ENCODE measurements at regions not wholly inside any gene's neighbourhood (a gene's known extent, or its start where the extent isn't known, plus 50 kb on each side); places are given as distances from the start of the nearest gene placed in this dataset.

GRCh38 chr15:46041905-46042304, 407.1 kb downstream of the SQOR start:
- Histone ChIP-seq H3K4me1 (ENCODE audit: control insufficient read depth, insufficient read depth, low read length) (no peaks in the 10 kb centered on the region), H3K27me3 (ENCODE audit: control insufficient read depth, insufficient read depth, low read length) (no peaks in the 10 kb centered on the region), H3K9me3 (ENCODE audit: control insufficient read depth, insufficient read depth, low read length) (no peaks in the 10 kb centered on the region), H3K36me3 (ENCODE audit: control insufficient read depth, insufficient read depth, low read length) (no peaks in the 10 kb centered on the region), H3K4me3 (ENCODE audit: low read depth, low read length) (no peak overlapping the region), H3K27ac (ENCODE audit: low read depth, low read length) (no peak overlapping the region)
- no peak for DNase-seq (ENCODE audit: low read depth in 4 of 6, low spot score in 6 of 6)
- WGBS (ENCODE audit: insufficient coverage), result 98% methylated on average over 3 of the region's 5 CpGs

- WGBS (ENCODE audit: insufficient coverage), result 81% methylated on average over 3 of the region's 3 CpGs
- Histone ChIP-seq H3K9me3 (ENCODE audit: control insufficient read depth, insufficient read depth, low read length) (no peaks in the 10 kb centered on the region), H3K36me3 (ENCODE audit: control insufficient read depth, insufficient read depth, low read length) (no peaks in the 10 kb centered on the region), H3K27ac (ENCODE audit: low read depth, low read length) (no peak overlapping the region), H3K4me1 (ENCODE audit: control insufficient read depth, insufficient read depth, low read length) (no peaks in the 10 kb centered on the region), H3K4me3 (ENCODE audit: low read depth, low read length) (no peak overlapping the region), H3K27me3 (ENCODE audit: control insufficient read depth, insufficient read depth, low read length) (no peaks in the 10 kb centered on the region)
- no peak for DNase-seq (ENCODE audit: low read depth in 4 of 6, low spot score in 6 of 6)
Observed at GRCh38 chr15:46059921-46060594, 425.2 kb downstream of the SQOR start.

GRCh38 chr15:46061002-46061401, 426.2 kb downstream of the SQOR start:
- Histone ChIP-seq H3K27ac (ENCODE audit: low read depth, low read length) (no peak overlapping the region), H3K36me3 (ENCODE audit: control insufficient read depth, insufficient read depth, low read length) (no peaks in the 10 kb centered on the region), H3K27me3 (ENCODE audit: control insufficient read depth, insufficient read depth, low read length) (no peaks in the 10 kb centered on the region), H3K4me1 (ENCODE audit: control insufficient read depth, insufficient read depth, low read length) (no peaks in the 10 kb centered on the region), H3K4me3 (ENCODE audit: low read depth, low read length) (no peak overlapping the region), H3K9me3 (ENCODE audit: control insufficient read depth, insufficient read depth, low read length) (no peaks in the 10 kb centered on the region)
- 92% methylated on average over 5 of the region's 5 CpGs for WGBS (ENCODE audit: insufficient coverage)
- DNase-seq (ENCODE audit: low read depth in 4 of 6, low spot score in 6 of 6), result no peak

- peaks cover 6% of the 10 kb centered on the region for H3K4me1 ChIP-seq (ENCODE audit: control insufficient read depth, insufficient read depth, low read length)
- H3K9me3 ChIP-seq (ENCODE audit: control insufficient read depth, insufficient read depth, low read length), result no peaks in the 10 kb centered on the region
- no peak overlapping the region for H3K27ac ChIP-seq (ENCODE audit: low read depth, low read length)
- no peaks in the 10 kb centered on the region for H3K36me3 ChIP-seq (ENCODE audit: control insufficient read depth, insufficient read depth, low read length)
- DNase-seq (ENCODE audit: low read depth in 4 of 6, low spot score in 6 of 6), result no peak
- H3K27me3 ChIP-seq (ENCODE audit: control insufficient read depth, insufficient read depth, low read length), result no peaks in the 10 kb centered on the region
- no peak overlapping the region for H3K4me3 ChIP-seq (ENCODE audit: low read depth, low read length)
- WGBS (ENCODE audit: insufficient coverage), result 100% methylated on average over 2 of the region's 2 CpGs
Observed at GRCh38 chr15:46077220-46077619, 442.4 kb downstream of the SQOR start.

GRCh38 chr15:46079046-46079445, 444.2 kb downstream of the SQOR start:
- DNase-seq (ENCODE audit: low read depth in 4 of 6, low spot score in 6 of 6), result peak in 1 of 6 donors; percentile 57
- Histone ChIP-seq H3K4me3 (ENCODE audit: low read depth, low read length) (no peak overlapping the region), H3K27me3 (ENCODE audit: control insufficient read depth, insufficient read depth, low read length) (no peaks in the 10 kb centered on the region), H3K27ac (ENCODE audit: low read depth, low read length) (no peak overlapping the region), H3K36me3 (ENCODE audit: control insufficient read depth, insufficient read depth, low read length) (no peaks in the 10 kb centered on the region), H3K9me3 (ENCODE audit: control insufficient read depth, insufficient read depth, low read length) (no peaks in the 10 kb centered on the region), H3K4me1 (ENCODE audit: control insufficient read depth, insufficient read depth, low read length) (peaks cover 6% of the 10 kb centered on the region)
- 45% methylated on average over 2 of the region's 3 CpGs for WGBS (ENCODE audit: insufficient coverage)

- H3K4me3 ChIP-seq (ENCODE audit: low read depth, low read length), result no peak overlapping the region
- H3K27ac ChIP-seq (ENCODE audit: low read depth, low read length), result no peak overlapping the region
- 0% methylated on average over 1 of the region's 7 CpGs for WGBS (ENCODE audit: insufficient coverage)
- DNase-seq (ENCODE audit: low read depth in 4 of 6, low spot score in 6 of 6), result peak; percentile 31 to 96 (median 52)
- no peaks in the 10 kb centered on the region for H3K36me3 ChIP-seq (ENCODE audit: control insufficient read depth, insufficient read depth, low read length)
- peaks cover 6% of the 10 kb centered on the region for H3K4me1 ChIP-seq (ENCODE audit: control insufficient read depth, insufficient read depth, low read length)
- no peaks in the 10 kb centered on the region for H3K9me3 ChIP-seq (ENCODE audit: control insufficient read depth, insufficient read depth, low read length)
- no peaks in the 10 kb centered on the region for H3K27me3 ChIP-seq (ENCODE audit: control insufficient read depth, insufficient read depth, low read length)
Observed at GRCh38 chr15:46080016-46080415, 445.2 kb downstream of the SQOR start.

- no peaks in the 10 kb centered on the region for H3K36me3 ChIP-seq (ENCODE audit: control insufficient read depth, insufficient read depth, low read length)
- no peaks in the 10 kb centered on the region for H3K4me1 ChIP-seq (ENCODE audit: control insufficient read depth, insufficient read depth, low read length)
- DNase-seq (ENCODE audit: low read depth in 4 of 6, low spot score in 6 of 6), result no peak
- no CpG with 5 or more reads among the region's 3 CpGs for WGBS (ENCODE audit: insufficient coverage)
- no peaks in the 10 kb centered on the region for H3K9me3 ChIP-seq (ENCODE audit: control insufficient read depth, insufficient read depth, low read length)
- H3K27ac ChIP-seq (ENCODE audit: low read depth, low read length), result no peak overlapping the region
- H3K27me3 ChIP-seq (ENCODE audit: control insufficient read depth, insufficient read depth, low read length), result no peaks in the 10 kb centered on the region
- no peak overlapping the region for H3K4me3 ChIP-seq (ENCODE audit: low read depth, low read length)
Observed at GRCh38 chr15:46088486-46089445, 453.9 kb downstream of the SQOR start.

- Histone ChIP-seq H3K36me3 (ENCODE audit: control insufficient read depth, insufficient read depth, low read length) (no peaks in the 10 kb centered on the region), H3K9me3 (ENCODE audit: control insufficient read depth, insufficient read depth, low read length) (no peaks in the 10 kb centered on the region), H3K4me3 (ENCODE audit: low read depth, low read length) (no peak overlapping the region), H3K4me1 (ENCODE audit: control insufficient read depth, insufficient read depth, low read length) (no peaks in the 10 kb centered on the region), H3K27ac (ENCODE audit: low read depth, low read length) (no peak overlapping the region), H3K27me3 (ENCODE audit: control insufficient read depth, insufficient read depth, low read length) (no peaks in the 10 kb centered on the region)
- peak in 1 of 6 donors; percentile 63 for DNase-seq (ENCODE audit: low read depth in 4 of 6, low spot score in 6 of 6)
- 49% methylated on average over 2 of the region's 4 CpGs for WGBS (ENCODE audit: insufficient coverage)
Observed at GRCh38 chr15:46089467-46089935, 454.7 kb downstream of the SQOR start.

GRCh38 chr15:46091860-46092450, 457.1 kb downstream of the SQOR start:
- H3K4me3 ChIP-seq (ENCODE audit: low read depth, low read length), result no peak overlapping the region
- 38% methylated on average over 4 of the region's 16 CpGs for whole genome bisulfite sequencing (ENCODE audit: insufficient coverage)
- H3K27ac ChIP-seq (ENCODE audit: low read depth, low read length), result no peak overlapping the region

More at GRCh38 chr15:46091860-46092450, 457.1 kb downstream of the SQOR start:
- Histone ChIP-seq H3K36me3 (ENCODE audit: control insufficient read depth, insufficient read depth, low read length) (no peaks in the 10 kb centered on the region), H3K27me3 (ENCODE audit: control insufficient read depth, insufficient read depth, low read length) (no peaks in the 10 kb centered on the region), H3K4me1 (ENCODE audit: control insufficient read depth, insufficient read depth, low read length) (no peaks in the 10 kb centered on the region), H3K9me3 (ENCODE audit: control insufficient read depth, insufficient read depth, low read length) (no peaks in the 10 kb centered on the region)
- peak in 2 of 6 donors; percentile 46 to 58 for DNase-seq (ENCODE audit: low read depth in 4 of 6, low spot score in 6 of 6)

All from spinal cord (tissue), 9 donors.